ENCODE measurements at regions not wholly inside any gene's neighbourhood (a gene's known extent, or its start where the extent isn't known, plus 50 kb on each side); places are given as distances from the start of the nearest gene placed in this dataset.

- Histone ChIP-seq H3K4me1 (no peaks in the 10 kb centered on the region), H3K36me3 (no peaks in the 10 kb centered on the region), H3K27ac (no peak overlapping the region), H3K4me3 (no peak overlapping the region), H3K9me3 (no peaks in the 10 kb centered on the region), H3K27me3 (peaks cover 0 to 15% (median 3%) of the 10 kb centered on the region in 7 donors)
- WGBS, 2 donors, result 70 to 84% methylated on average over 3 of the region's 3 CpGs
- intact Hi-C loops (cut with DNase I), result no loop called here
- no peak for TF ChIP-seq CTCF (IDR thresholded peaks at IDR 0.05)
- ATAC-seq (peak in 3 of 8 donors; percentile 20 to 62 (median 55)), DNase-seq (no peak)
These were observed 83.7 kb downstream of the TRIM29 start for GRCh38 chr11:120054016-120054752.

- Histone ChIP-seq H3K27ac (no peak overlapping the region), H3K9me3 (peaks cover 0 to 15% (median 10%) of the 10 kb centered on the region in 11 donors), H3K27me3 (peaks cover 0 to 10% (median 0%) of the 10 kb centered on the region in 7 donors), H3K36me3 (no peaks in the 10 kb centered on the region), H3K4me3 (no peak overlapping the region), H3K4me1 (no peaks in the 10 kb centered on the region)
- TF ChIP-seq CTCF (IDR thresholded peaks at IDR 0.05), result no peak
- 84 to 88% methylated on average over 6 of the region's 6 CpGs for WGBS, 2 donors
- no peak for ATAC-seq
- DNase-seq, result no peak
- intact Hi-C loops (cut with DNase I), result no loop called here
These were observed 85.6 kb downstream of the TRIM29 start for GRCh38 chr11:120052196-120052775.

GRCh38 chr11:120044011-120044675 is 93.8 kb downstream of the TRIM29 start:
- WGBS, 2 donors, result 71 to 88% methylated on average over 1 of the region's 1 CpG
- Histone ChIP-seq H3K27ac (no peak overlapping the region), H3K4me3 (no peak overlapping the region), H3K27me3 (peaks cover 0 to 9% (median 2%) of the 10 kb centered on the region in 7 donors), H3K36me3 (no peaks in the 10 kb centered on the region), H3K9me3 (peaks cover 0 to 29% (median 20%) of the 10 kb centered on the region in 11 donors), H3K4me1 (no peaks in the 10 kb centered on the region)
- ATAC-seq (no peak), DNase-seq (no peak)
- intact Hi-C loops (cut with DNase I), result no loop called here
- TF ChIP-seq CTCF (IDR thresholded peaks at IDR 0.05), result no peak

GRCh38 chr11:120043328-120043945 is 94.5 kb downstream of the TRIM29 start:
- H3K4me1 ChIP-seq, result no peaks in the 10 kb centered on the region
- ATAC-seq (no peak), DNase-seq (no peak)
- no peaks in the 10 kb centered on the region for H3K36me3 ChIP-seq
- 85 to 86% methylated on average over 4 of the region's 4 CpGs for WGBS, 2 donors
- H3K9me3 ChIP-seq, result peaks cover 0 to 27% (median 19%) of the 10 kb centered on the region in 11 donors
- intact Hi-C loops (cut with DNase I), result no loop called here
- peaks cover 0 to 8% (median 2%) of the 10 kb centered on the region in 7 donors for H3K27me3 ChIP-seq
- H3K27ac ChIP-seq, result no peak overlapping the region
- no peak for TF ChIP-seq CTCF (IDR thresholded peaks at IDR 0.05)
- H3K4me3 ChIP-seq, result no peak overlapping the region

Measured in heart right ventricle (tissue), 16 donors.